Germinal center (tissue), 1 donor: ENCODE measurements at regions not wholly inside any gene's neighbourhood (a gene's known extent, or its start where the extent isn't known, plus 50 kb on each side); places are given as distances from the start of the nearest gene placed in this dataset.
"Not testable (repeated sequence)": the region's sequence is repeated elsewhere in the genome, so short reads cannot be mapped to it uniquely, and the experiment has no call there.

Experiments used
- DNase-seq: peaks from one replicate; pipeline ENCODE4 v3.0.0; 2012; ENCODE audit warnings: mixed read lengths, low spot score

- DNase-seq = no peak
Observed at GRCh38 chr16:66245868-66246267, 120.6 kb upstream of the CDH5 start.

- no peak for DNase-seq
Observed at GRCh38 chr16:66245072-66245471, 121.4 kb upstream of the CDH5 start.

GRCh38 chr16:66242672-66243071 lies 123.8 kb upstream of the CDH5 start:
- no peak for DNase-seq

- DNase-seq = not testable (repeated sequence)
Observed at GRCh38 chr16:66242206-66242605, 124.3 kb upstream of the CDH5 start.

GRCh38 chr16:66240631-66241395 lies 125.7 kb upstream of the CDH5 start:
- no peak for DNase-seq

GRCh38 chr16:66240088-66240487 lies 126.4 kb upstream of the CDH5 start:
- no peak for DNase-seq

GRCh38 chr16:66238696-66239095 lies 127.8 kb upstream of the CDH5 start:
- DNase-seq = no peak

- no peak for DNase-seq
Observed at GRCh38 chr16:66236301-66236700, 130.2 kb upstream of the CDH5 start.

- DNase-seq = no peak
Observed at GRCh38 chr16:66231452-66232160, 134.9 kb upstream of the CDH5 start.

GRCh38 chr16:66229651-66230050 lies 136.8 kb upstream of the CDH5 start:
- DNase-seq = no peak

- no peak for DNase-seq
Observed at GRCh38 chr16:66228792-66229191, 137.7 kb upstream of the CDH5 start.

- DNase-seq = no peak
Observed at GRCh38 chr16:66227766-66228530, 138.5 kb upstream of the CDH5 start.

GRCh38 chr16:66226762-66227161 lies 139.7 kb upstream of the CDH5 start:
- DNase-seq = no peak

GRCh38 chr16:66225696-66226095 lies 140.8 kb upstream of the CDH5 start:
- no peak for DNase-seq

GRCh38 chr16:66224626-66225025 lies 141.9 kb upstream of the CDH5 start:
- no peak for DNase-seq

GRCh38 chr16:66224186-66224585 lies 142.3 kb upstream of the CDH5 start:
- DNase-seq = no peak

GRCh38 chr16:66223176-66223780 lies 143.2 kb upstream of the CDH5 start:
- no peak for DNase-seq

- no peak for DNase-seq
Observed at GRCh38 chr16:66222756-66223155, 143.7 kb upstream of the CDH5 start.

- DNase-seq = no peak
Observed at GRCh38 chr16:66220702-66221101, 145.8 kb upstream of the CDH5 start.

GRCh38 chr16:66219491-66219890 lies 147.0 kb upstream of the CDH5 start:
- no peak for DNase-seq

- no peak for DNase-seq
Observed at GRCh38 chr16:66212428-66212827, 154.1 kb upstream of the CDH5 start.

- DNase-seq = no peak
Observed at GRCh38 chr16:66211651-66212050, 154.8 kb upstream of the CDH5 start.

- DNase-seq = no peak
Observed at GRCh38 chr16:66207883-66208265, 158.6 kb upstream of the CDH5 start.
